IMR-90 (cell line): ENCODE measurements at regions not wholly inside any gene's neighbourhood (a gene's known extent, or its start where the extent isn't known, plus 50 kb on each side); places are given as distances from the start of the nearest gene placed in this dataset.

ENCODE experiments used
- ATAC-seq: fragments of 200-7000 bp; cut with Tn5 transposase; 2 replicates; pipeline ENCODE4 v1.9.1; 2020; ENCODE audit warnings: low read depth, mild to moderate bottlenecking, moderate library complexity
- BruUV-seq: library from RNA; stranded (reverse); fragments of 400-500 nt; replicated peaks from 2 replicates; lab custom pipeline; 2021; lab: Mats Ljungman, UMichigan
- CTCF ChIA-PET: fragments of 300-600 bp; formaldehyde crosslinking; extraction: SDS; loops from one replicate; lab custom pipeline; 2021; ENCODE audit warnings: antibody characterized with exemption; lab: Yijun Ruan, JAX
- POLR2A ChIA-PET: fragments of 300-600 bp; sonication (Branson Sonifier 250); formaldehyde crosslinking; loops from one replicate; lab custom pipeline; 2022; ENCODE audit warnings: antibody characterized with exemption; ENCODE audit not compliant: unreplicated experiment; lab: Charles Lee
- DNase-seq: peaks from one replicate; pipeline ENCODE4 v3.0.0; 2013
- H2AFZ ChIP-seq: replicated peaks from 2 replicates; pipeline ENCODE3; 2013; ENCODE audit warnings: low read length, mild to moderate bottlenecking; ENCODE audit not compliant: poor library complexity
- H2AK5ac ChIP-seq: 2 replicates; pipeline ENCODE4 v1.6.1; 2013; ENCODE audit warnings: low read depth, low read length, inconsistent platforms
- H2AK9ac ChIP-seq: replicated peaks from 2 replicates; pipeline ENCODE3; 2013; ENCODE audit warnings: mild to moderate bottlenecking, low read depth, low read length, moderate library complexity; ENCODE audit not compliant: poor library complexity
- H2BK120ac ChIP-seq: 2 replicates; pipeline ENCODE4 v1.6.1; 2013; ENCODE audit warnings: low read depth, low read length, inconsistent platforms
- H2BK15ac ChIP-seq: 3 replicates; pipeline ENCODE4 v1.6.1; 2013; ENCODE audit warnings: low read depth, low read length, inconsistent platforms
- H2BK20ac ChIP-seq: 2 replicates; pipeline ENCODE4 v1.6.1; 2013; ENCODE audit warnings: low read depth, mild to moderate bottlenecking, inconsistent platforms, low read length, moderate library complexity
- H2BK5ac ChIP-seq: 2 replicates; pipeline ENCODE4 v1.6.1; 2013; ENCODE audit warnings: mild to moderate bottlenecking, low read depth, low read length, inconsistent platforms; ENCODE audit not compliant: poor library complexity, severe bottlenecking
- H3K14ac ChIP-seq: replicated peaks from 2 replicates; pipeline ENCODE4 v1.6.1; 2013; ENCODE audit warnings: low read depth, low read length, inconsistent platforms
- H3K18ac ChIP-seq: 2 replicates; pipeline ENCODE4 v1.6.1; 2013; ENCODE audit warnings: low read depth, low read length, control low read depth
- H3K23ac ChIP-seq: 2 replicates; pipeline ENCODE4 v1.6.1; 2013; ENCODE audit warnings: low read depth, low read length, inconsistent platforms
- H3K27ac ChIP-seq: 2 replicates; pipeline ENCODE4 v1.5.1; 2013; ENCODE audit warnings: mild to moderate bottlenecking, control low read depth, low read length; ENCODE audit not compliant: insufficient read depth
- H3K27me3 ChIP-seq: 2 replicates; pipeline ENCODE4 v1.6.1; 2013; ENCODE audit warnings: low read length; ENCODE audit not compliant: control insufficient read depth, insufficient read depth
- H3K36me3 ChIP-seq: 2 replicates; pipeline ENCODE4 v1.6.1; 2013; ENCODE audit warnings: low read length, mixed read lengths; ENCODE audit not compliant: control insufficient read depth, insufficient read depth
- H3K4ac ChIP-seq: 2 replicates; pipeline ENCODE4 v1.6.1; 2013; ENCODE audit warnings: low read depth, low read length, inconsistent platforms
- H3K4me1 ChIP-seq: 2 replicates; pipeline ENCODE4 v1.6.1; 2013; ENCODE audit warnings: low read length, mixed read lengths; ENCODE audit not compliant: control insufficient read depth, insufficient read depth
- H3K4me2 ChIP-seq: 2 replicates; pipeline ENCODE4 v1.6.1; 2013; ENCODE audit warnings: low read depth, mild to moderate bottlenecking, control low read depth, low read length, moderate library complexity
- H3K4me3 ChIP-seq: 2 replicates; pipeline ENCODE4 v1.5.1; 2013; ENCODE audit warnings: low read depth, mild to moderate bottlenecking, control low read depth, low read length, moderate library complexity; ENCODE audit not compliant: insufficient read depth
- H3K56ac ChIP-seq: 2 replicates; pipeline ENCODE4 v1.6.1; 2013; ENCODE audit warnings: low read length, inconsistent platforms; ENCODE audit not compliant: insufficient read depth; ENCODE audit errors: extremely low read depth
- H3K79me1 ChIP-seq, 2 experiments: 2 replicates each; pipeline ENCODE4 v1.6.1; 2013; ENCODE audit warnings: low read length in 2 of 2, inconsistent platforms in 1 of 2, low read depth in 1 of 2
- H3K9ac ChIP-seq: 2 replicates; pipeline ENCODE4 v1.6.1; 2013; ENCODE audit warnings: low read depth, low read length, control low read depth
- H3K9me1 ChIP-seq: 2 replicates; pipeline ENCODE4 v1.6.1; 2013; ENCODE audit warnings: low read length, inconsistent platforms; ENCODE audit not compliant: insufficient read depth
- H3K9me3 ChIP-seq: 2 replicates; pipeline ENCODE4 v1.6.1; 2013; ENCODE audit warnings: low read length; ENCODE audit not compliant: control insufficient read depth, insufficient read depth
- H4K20me1 ChIP-seq: 2 replicates; pipeline ENCODE4 v1.6.1; 2013; ENCODE audit warnings: low read length, inconsistent platforms; ENCODE audit not compliant: insufficient read depth
- H4K5ac ChIP-seq: 2 replicates; pipeline ENCODE4 v1.6.1; 2013; ENCODE audit warnings: mild to moderate bottlenecking, low read depth, low read length, control low read depth
- H4K8ac ChIP-seq, 2 experiments: 2 replicates each; pipeline ENCODE4 v1.6.1; 2013; ENCODE audit warnings: low read depth in 2 of 2, low read length in 2 of 2, control low read depth in 1 of 2, inconsistent platforms in 1 of 2
- H4K91ac ChIP-seq: 2 replicates; pipeline ENCODE4 v1.6.1; 2013; ENCODE audit warnings: low read depth, low read length, inconsistent platforms; ENCODE audit not compliant: insufficient read depth
- BHLHE40 ChIP-seq: fragments of 150-350 bp; IDR thresholded peaks from 2 replicates; pipeline ENCODE4 v1.6.1; 2016; ENCODE audit warnings: mild to moderate bottlenecking, low read depth, low read length
- CEBPB ChIP-seq: IDR thresholded peaks from 2 replicates; pipeline ENCODE4 v1.6.1; 2012; ENCODE audit warnings: low read depth, low read length, improper control_type of control experiment
- CHD1 ChIP-seq: IDR thresholded peaks from 2 replicates; pipeline ENCODE4 v1.6.1; 2012; ENCODE audit warnings: low read depth, low read length, improper control_type of control experiment
- CTCF ChIP-seq: conservative IDR thresholded peaks from 2 replicates; pipeline ENCODE4 v1.5.1; 2012; ENCODE audit warnings: mild to moderate bottlenecking, low read depth, low read length, improper control_type of control experiment
- FOS ChIP-seq: fragments of 150-350 bp; IDR thresholded peaks from 2 replicates; pipeline ENCODE4 v1.6.1; 2016; ENCODE audit warnings: low read depth, low read length
- MAZ ChIP-seq: IDR thresholded peaks from 2 replicates; pipeline ENCODE4 v1.6.1; 2012; ENCODE audit warnings: low read depth, mild to moderate bottlenecking, low read length, improper control_type of control experiment, moderate library complexity, borderline replicate concordance
- MXI1 ChIP-seq: IDR thresholded peaks from 2 replicates; pipeline ENCODE4 v1.6.1; 2012; ENCODE audit warnings: low read depth, mild to moderate bottlenecking, low read length, moderate library complexity, borderline replicate concordance
- NFE2L2 ChIP-seq: fragments of 150-350 bp; IDR thresholded peaks from 2 replicates; pipeline ENCODE4 v1.6.1; 2016; ENCODE audit warnings: low read depth, mild to moderate bottlenecking, low read length
- POLR2A ChIP-seq: IDR thresholded peaks from 2 replicates; pipeline ENCODE4 v1.6.1; 2012; ENCODE audit warnings: mild to moderate bottlenecking, low read depth, low read length
- RFX5 ChIP-seq: IDR thresholded peaks from 2 replicates; pipeline ENCODE4 v1.8.0; 2012; ENCODE audit warnings: low read depth, mild to moderate bottlenecking, low read length, moderate library complexity
- SMC3 ChIP-seq: fragments of 150-350 bp; IDR thresholded peaks from 2 replicates; pipeline ENCODE4 v1.6.1; 2016; ENCODE audit warnings: low read depth, mild to moderate bottlenecking, antibody characterized with exemption, low read length, moderate library complexity
- USF2 ChIP-seq: fragments of 150-350 bp; IDR thresholded peaks from 2 replicates; pipeline ENCODE4 v1.6.1; 2017; ENCODE audit warnings: mild to moderate bottlenecking, antibody characterized with exemption, low read length, low read depth
- WGBS, 2 experiments: methylation state at CpG; one replicate each; pipeline versions ENCODE4 v1.1.5 to v1.1.7; 2013; ENCODE audit warnings: missing lambda C conversion rate in 2 of 2; ENCODE audit not compliant: insufficient read length in 1 of 2; ENCODE audit errors: extremely low coverage in 2 of 2; 5-methylcytosine and 5-hydroxymethylcytosine counted together
- dilution Hi-C: fragments of 300-500 bp; cut with HindIII; formaldehyde crosslinking; loops from one replicate; pipeline ENCODE4 v1.14.3; 2018; ENCODE audit warnings: low sequenced_read_pairs; ENCODE audit not compliant: unreplicated experiment
- in situ Hi-C: fragments of 300-500 bp; cut with MboI; formaldehyde crosslinking; loops from 3 replicates; pipeline ENCODE4 v1.14.3; 2019; ENCODE audit warnings: low sequenced_read_pairs, inconsistent platforms, mixed read lengths
- intact Hi-C: fragments of 100-400 bp; cut with micrococcal nuclease; formaldehyde crosslinking; loops from 2 replicates; pipeline ENCODE4 v1.10.0; 2022

- Histone ChIP-seq H2AK5ac (no peak overlapping the region), H3K27me3 (peaks cover 4% of the 10 kb centered on the region), H3K56ac (no peak overlapping the region), H2BK5ac (no peak overlapping the region), H3K14ac (no peak overlapping the region), H3K4me3 (no peak overlapping the region), H3K79me1 (no peaks in the 10 kb centered on the region), H2BK15ac (no peak overlapping the region), H3K9me1 (no peaks in the 10 kb centered on the region), H3K27ac (no peak overlapping the region), H4K5ac (no peak overlapping the region), H3K23ac (no peak overlapping the region), H3K4me2 (no peak overlapping the region), H3K9me3 (no peaks in the 10 kb centered on the region), H3K4ac (no peak overlapping the region), H3K18ac (no peak overlapping the region), H2AK9ac (no peak overlapping the region), H2BK120ac (no peak overlapping the region), H3K4me1 (no peaks in the 10 kb centered on the region), H3K36me3 (no peaks in the 10 kb centered on the region), H3K9ac (no peak overlapping the region), H4K8ac (no peak overlapping the region), H2AFZ (no peak overlapping the region), H4K91ac (no peak overlapping the region), H2BK20ac (no peak overlapping the region), H4K20me1 (no peaks in the 10 kb centered on the region)
- POLR2A ChIA-PET: no interaction called here
- in situ Hi-C loops (no loop called here), dilution Hi-C loops (no loop called here), intact Hi-C loops (no loop called here)
- BruUV-seq: no TSS peak
- no CpG with 5 or more reads among the region's 2 CpGs for WGBS, 2 experiments
- TF ChIP-seq FOS (no peak), CTCF (no peak), MAZ (no peak), RFX5 (no peak), POLR2A (no peak), SMC3 (no peak), MXI1 (no peak), CEBPB (no peak), USF2 (no peak), CHD1 (no peak), BHLHE40 (no peak), NFE2L2 (no peak)
- CTCF ChIA-PET: no interaction called here
- DNase-seq (no peak), ATAC-seq (no peak)
Measured at GRCh38 chr13:43964698-43965458, 85.2 kb downstream of the LACC1 start.
